Stimulated activated CD4-positive, alpha-beta T cell treated with anti-CD3 and anti-CD28 coated beads, Interleukin-1b, Interleukin-23, amount 100 ng/mL, for 1 hour (primary cell): ENCODE measurements at regions not wholly inside any gene's neighbourhood (a gene's known extent, or its start where the extent isn't known, plus 50 kb on each side); places are given as distances from the start of the nearest gene placed in this dataset.
"Not testable (repeated sequence)": the region's sequence is repeated elsewhere in the genome, so short reads cannot be mapped to it uniquely, and the experiment has no call there.

Source experiments
- DNase-seq, 2 donors: peaks; one replicate each; pipeline ENCODE4 v3.0.0-alpha.2; 2020; ENCODE audit warnings: low read depth in 2 of 2

DNA sequence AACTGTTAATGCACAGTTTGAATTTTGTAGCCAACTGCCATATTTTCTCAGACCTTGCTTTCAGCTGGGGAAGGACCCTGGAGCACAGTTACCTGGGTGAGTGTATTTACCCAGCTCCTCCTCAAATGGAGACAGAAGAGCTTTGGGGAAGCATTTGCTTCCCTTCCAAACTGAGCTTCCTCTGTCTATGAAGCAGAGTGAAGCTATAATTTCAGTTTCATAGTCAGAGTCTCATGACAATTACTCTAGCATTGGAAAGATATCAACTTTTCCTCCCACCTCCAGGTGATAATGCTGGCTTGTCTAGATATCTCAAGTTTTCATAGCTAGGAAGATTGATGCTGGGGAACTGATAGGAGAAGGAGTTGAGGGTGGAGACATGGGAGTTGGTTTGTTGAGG lies 406.4 kb upstream of the CLINT1 start:
- no peak for DNase-seq

DNA sequence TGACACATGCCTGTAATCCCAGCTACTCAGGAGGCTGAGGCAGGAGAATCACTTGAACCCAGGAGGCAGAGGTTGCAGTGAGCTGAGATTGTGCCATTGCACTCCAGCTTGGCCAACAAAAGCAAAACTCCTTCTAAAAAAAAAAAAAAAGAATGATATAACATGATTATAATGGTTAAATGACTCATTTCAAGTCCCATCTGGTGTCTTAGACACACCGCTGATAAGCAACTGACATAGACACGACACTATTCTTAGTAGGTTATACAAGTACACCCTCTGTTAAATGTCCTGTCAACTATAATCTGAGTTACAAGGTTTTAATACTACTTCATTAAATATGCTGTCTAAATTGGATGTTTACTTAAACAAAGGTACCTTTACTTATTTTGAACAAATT lies 405.3 kb upstream of the CLINT1 start:
- no peak for DNase-seq

DNA sequence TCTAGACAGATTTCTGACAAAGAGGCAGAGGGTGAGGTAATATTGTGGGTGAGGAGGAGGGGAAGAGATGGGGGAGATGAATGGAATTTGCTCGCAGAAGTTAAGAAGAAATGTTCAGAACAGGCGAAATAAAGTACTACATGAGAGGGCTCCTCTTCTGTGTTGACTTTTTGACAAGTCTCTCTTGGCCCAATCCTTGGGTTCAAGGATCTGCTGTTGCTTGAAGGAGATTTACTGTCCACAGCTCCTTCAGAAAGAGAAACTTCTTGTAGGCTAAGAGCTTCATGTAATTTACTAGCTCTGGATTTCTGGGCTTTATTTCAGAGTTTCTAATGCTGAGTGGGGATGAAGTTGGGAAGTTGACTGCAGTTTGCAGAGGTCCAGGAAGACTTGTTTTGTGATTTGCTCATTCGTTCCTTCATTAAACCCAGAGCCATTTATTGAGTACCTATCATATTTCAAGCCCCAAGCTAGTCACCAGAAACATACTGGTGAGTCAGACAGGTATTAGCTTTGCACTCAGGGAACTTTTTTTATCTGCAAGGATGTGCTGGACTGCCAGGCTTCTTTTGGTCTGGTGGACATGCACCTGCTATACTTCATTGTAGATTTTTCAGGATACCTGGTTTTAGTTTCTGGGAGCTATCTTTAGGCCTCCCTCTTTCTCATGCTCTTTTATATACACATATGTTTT lies 402.9 kb upstream of the CLINT1 start:
- no peak for DNase-seq

DNA sequence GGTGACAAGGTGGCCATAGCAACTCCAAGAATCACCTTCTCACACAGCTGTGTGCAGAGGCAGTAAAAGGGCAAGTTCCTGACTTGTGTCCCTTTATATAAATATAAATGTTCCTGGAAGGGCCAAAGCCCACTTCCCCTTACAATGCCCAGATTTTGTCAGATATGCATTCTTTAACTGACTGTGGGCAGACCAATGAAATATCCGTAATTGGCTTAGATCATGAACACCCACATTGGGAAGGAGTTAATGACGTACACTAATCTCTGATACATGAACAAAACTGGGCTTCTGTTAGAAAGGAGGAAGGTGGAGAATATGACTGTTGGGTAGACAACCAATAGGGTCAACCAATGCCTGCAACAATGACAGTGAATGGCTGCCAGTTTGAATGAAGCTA lies 397.2 kb upstream of the CLINT1 start:
- DNase-seq: no peak

DNA sequence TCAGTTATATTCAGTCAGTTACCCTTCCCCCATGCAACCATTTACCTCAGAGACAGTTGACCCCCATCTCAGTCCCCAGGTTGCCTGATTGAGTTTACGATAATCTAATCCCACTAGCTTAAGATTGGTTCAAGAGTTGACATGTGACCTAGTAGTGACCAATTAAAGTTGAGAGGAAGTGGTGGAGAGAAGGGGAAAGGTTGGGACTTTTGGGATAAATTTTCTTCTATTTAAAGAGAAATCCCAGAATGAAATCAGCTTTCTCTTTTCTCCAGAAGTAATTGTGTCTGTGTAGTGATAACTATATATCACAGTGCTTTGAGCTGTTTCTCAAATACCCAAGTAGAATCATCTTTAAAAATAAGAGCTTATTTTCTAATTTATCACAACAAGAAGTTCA lies 396.7 kb upstream of the CLINT1 start:
- DNase-seq: no peak

DNA sequence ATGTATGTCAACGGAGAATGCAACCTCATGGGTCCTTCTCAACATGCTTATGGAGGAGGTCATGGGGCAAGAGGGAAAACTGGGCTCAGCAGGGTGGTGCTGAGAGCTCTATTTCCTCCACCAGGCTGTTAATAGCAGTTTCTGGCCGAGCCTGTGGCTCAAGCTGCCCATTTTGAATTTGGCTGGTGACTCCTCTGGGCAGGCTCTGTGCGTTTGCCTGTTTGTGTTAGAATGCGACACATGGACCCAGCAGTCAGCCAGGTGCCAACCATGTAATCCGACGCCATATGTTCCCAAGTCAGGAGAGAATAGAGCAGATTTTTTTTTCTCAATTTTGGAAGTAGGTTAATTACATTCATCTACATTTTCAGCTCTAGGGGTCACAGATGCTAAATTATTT lies 387.7 kb upstream of the CLINT1 start:
- no peak for DNase-seq

DNA sequence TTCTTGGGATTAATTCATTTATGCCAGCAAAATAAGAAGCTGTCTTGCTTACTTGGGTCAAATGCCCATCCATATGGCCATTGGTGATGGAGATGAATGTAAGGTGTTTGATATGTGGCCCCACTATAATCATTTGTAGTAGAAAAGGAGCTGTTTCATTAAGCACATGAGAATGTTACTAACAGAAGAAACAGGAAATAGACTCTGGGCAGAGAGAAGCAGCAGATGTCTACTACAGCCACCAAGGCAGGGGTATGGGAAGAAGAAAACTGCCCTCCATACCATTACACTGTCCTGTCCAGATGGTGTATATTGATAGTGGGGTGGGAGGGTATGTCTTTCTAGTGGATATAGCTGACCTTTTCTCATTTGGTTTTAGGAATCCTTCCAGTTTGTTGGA lies 386.6 kb upstream of the CLINT1 start:
- no peak for DNase-seq

DNA sequence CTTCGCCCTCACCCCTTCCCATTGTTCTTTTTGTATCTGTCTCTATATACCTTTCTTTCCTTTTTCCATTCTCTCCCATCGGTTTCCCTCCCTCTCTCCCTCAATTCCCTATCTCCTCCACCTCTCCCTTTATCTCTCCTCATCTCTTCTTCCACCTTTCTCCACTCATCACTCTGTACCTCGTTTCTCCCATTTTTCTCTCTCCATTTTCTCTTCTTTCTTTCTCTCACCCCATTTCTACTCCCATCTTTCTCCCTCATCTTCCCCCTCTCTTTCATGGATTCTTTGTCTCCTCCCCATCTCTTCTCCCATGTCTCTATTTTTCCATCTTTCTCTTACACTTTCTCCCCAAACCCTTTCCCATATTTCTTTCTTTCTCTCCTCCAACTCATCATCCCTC lies 385.9 kb upstream of the CLINT1 start:
- no peak for DNase-seq

DNA sequence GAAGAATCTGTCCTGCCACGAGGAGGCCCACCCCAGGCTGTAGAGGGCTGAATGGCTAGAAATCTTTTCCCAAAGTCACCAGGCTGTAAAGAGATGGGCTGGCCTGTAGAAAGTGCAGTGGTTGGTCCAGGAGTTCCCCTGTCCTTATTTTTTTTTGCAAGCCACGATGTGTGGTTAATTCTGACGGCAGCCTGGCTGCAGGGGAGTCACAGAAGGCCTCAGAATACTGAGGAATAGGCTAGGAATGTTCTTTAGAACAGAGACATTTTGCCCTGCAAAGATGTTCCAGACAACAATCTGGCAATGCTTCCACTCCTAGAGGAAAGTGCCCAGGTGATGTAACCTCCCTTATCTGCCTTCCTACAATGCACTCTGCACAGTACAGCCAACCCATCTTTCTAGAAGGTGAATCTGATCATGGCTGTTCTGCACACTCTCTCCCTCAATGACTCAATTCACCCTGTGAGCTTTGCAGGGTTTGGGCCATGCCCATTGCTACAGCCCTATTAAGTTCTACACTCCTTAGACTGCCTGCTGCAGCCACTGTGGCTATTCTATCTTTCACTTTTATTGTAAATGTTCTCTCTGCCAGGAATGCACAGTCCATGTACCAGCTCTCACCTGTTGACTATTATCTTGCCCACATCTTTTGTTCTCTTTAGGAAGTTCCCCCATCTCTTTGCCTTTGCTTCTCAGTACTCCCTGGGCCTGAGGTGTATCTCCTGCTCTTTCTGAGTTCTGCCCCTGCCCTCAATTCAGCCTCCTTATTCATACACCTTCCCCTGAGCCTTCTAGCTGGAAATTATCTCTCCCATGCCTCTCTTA lies 377.8 kb upstream of the CLINT1 start:
- no peak for DNase-seq

DNA sequence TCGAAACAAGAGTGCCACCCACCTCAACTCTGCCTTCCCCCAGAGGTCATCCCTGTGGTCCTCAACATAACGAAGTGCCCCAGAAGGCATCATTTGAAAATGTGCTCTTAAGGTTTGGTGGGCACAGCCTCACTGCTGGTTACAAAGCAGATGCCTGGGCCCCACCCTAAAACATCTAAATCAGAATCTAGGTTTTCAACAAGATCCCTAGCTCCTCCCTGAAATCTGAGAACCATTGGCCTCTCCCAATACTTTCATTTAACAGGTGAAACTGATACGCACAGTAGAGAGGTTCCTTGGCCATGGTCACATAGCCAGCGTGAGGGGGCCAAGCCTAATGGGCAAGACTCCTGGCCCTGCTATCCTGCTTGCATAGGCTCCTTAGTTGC lies 376.2 kb upstream of the CLINT1 start:
- no peak for DNase-seq

DNA sequence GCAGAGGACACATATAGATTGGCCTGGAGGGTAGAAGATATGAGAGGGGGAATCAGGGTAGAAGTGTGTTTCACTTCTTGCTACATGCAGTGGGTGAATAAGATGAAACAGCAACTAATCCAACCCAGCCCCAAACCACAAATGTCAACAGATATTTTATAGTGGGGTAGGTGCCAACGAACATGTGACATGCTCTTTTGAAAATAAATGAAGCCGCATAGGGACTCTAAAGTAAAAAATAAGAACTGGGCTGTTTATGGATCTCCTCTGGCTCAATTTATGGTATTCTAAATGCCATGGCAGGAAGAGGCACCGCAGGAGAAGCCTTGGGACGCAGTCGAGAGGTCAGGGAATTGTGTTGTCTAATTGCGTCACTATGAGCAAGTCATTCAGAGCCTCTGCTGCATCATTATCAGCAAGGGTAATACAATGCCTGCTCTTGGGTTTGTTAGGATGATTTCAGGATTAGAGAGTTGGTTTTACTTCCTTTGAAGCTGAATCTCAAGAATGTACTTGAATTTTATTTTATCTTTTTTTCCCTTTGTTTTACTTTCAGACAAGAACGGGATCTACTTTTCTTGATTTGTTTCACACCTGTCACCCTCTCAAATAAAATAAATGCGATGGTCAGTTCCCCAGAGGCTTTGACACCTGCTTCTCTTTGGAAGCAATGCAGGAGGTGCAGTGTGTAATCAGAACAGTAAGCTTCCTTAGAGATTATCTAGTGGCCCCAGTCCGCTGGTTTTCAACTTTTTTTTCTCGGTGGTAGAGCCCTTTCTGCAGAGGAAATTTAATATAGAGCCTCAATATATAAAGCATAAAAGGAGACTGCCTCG lies 375.6 kb upstream of the CLINT1 start:
- no peak for DNase-seq

DNA sequence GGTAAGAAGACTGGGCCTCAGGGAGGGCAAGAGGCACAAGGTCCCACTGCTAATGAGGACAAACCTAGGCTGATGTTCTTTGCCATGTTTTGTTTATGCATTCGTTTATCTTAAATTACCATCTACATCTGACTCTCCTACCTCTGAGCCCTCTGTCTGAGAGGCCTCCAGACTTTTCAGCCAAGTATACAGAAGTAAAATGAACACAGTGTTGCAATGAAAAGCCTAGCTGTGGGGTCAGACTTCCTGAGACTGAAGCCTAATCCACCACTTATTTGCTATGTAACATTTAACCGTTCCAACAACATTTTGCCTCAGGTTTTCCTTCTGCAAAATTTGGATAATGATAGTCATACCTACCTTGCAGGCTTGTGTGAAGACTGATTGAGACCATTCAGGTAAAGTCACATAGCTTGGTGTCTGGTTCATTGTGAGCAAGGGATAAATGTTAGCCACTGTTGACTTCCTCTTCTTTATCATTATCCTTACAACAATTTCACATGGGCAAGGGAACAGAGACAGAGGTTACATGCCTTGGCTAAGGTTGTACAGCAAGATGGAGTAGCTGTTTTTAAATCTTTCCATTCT lies 374.9 kb upstream of the CLINT1 start:
- DNase-seq: no peak

DNA sequence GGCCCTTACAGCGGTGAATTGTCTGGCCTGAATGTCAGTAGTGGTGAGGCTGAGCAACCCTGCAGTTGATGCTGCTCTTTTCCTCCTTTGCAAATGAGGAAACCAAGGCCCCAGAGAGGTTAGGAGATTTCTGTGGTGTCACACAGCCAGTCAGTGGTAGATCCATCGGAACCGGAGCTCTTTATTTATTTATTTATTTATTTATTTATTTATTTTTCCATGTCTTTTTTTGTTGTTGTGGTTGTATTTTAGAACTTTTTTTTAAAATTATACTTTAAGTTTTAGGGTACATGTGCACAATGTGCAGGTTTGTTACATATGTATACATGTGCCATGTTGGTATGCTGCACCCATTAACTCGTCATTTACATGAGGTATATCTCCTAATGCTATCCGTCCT lies 368.4 kb upstream of the CLINT1 start:
- DNase-seq: not testable (repeated sequence)

DNA sequence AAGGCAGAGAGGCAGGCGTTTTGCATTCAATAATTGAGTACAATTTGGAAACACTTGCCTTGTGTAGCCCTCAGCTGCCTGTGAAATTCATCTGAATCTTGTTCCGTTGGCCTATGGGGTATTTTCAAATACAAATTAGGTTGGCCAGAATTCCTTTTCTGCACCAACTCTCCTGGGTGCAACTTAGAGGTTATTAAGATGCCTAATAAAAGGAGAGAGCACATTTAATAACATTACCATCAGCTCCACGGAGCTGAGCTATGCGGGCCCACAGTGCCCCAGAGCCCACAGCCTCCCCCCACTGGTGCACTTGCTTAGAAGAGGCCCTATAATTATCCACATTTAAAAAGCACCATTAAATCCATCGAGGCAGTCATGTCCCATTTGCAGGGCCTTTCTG lies 367.6 kb upstream of the CLINT1 start:
- no peak for DNase-seq

DNA sequence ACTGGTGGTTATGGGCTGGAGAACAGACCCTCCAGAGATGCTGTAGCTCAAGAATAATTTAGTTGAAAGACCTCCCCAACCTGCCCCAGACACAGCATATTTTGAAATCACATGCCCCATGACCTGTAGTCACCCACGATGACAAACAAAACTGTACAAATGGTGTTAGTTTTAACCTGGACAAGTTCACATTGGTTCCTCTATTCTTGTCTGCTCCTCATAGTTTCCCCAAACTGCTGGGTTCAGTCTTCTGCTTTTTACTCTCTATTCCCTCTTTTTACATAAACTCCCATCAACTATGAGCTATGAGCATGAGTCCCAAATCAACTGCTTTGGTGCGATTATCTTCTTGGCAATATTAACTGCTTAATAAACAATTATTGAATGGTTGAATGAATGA lies 365.3 kb upstream of the CLINT1 start:
- DNase-seq: no peak

DNA sequence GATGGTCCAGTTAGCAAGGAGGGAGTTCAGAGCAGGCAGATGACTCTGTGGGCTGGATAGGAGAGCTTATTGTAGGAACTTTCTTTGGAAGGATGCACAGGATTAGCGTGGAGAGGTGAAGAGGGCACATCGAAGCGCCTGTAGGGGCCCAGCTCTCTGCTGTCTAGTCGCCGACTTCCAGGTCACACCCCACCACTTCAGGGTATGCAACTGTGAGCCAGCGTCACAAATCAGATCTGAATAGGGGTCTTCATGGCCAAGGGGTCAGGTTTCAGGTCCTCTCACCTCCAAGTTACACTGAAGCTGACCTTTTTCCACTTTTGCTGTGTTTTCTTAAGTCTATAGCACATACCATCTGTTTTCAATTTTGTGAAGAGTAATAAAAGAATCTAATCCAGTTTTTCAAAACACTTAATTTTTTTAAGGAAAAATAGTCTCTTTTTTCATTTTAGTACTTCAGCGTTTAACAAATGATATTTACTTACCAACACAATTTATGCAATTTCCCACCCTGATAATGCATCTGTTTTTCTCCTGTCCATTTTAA lies 364.2 kb upstream of the CLINT1 start:
- DNase-seq: no peak

DNA sequence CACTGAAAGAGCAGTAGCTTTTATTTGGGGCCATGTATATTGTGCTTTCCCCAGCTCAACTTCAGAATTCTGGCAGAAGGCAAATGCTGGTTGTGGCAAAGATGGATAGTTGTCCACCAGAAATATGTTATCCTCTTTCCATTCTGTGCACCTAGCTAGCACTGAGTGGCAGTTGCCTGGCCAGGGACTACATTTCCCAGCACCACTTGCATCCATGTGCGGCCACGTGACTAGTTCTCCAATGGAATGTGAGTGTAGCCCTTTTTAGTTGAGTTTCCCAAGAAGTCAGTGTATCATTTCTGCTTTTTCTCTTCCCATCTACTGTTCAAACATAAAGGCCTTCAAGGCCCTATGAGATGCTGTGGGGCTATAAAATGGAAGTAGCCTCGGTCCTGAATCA lies 354.0 kb upstream of the CLINT1 start:
- no peak for DNase-seq

DNA sequence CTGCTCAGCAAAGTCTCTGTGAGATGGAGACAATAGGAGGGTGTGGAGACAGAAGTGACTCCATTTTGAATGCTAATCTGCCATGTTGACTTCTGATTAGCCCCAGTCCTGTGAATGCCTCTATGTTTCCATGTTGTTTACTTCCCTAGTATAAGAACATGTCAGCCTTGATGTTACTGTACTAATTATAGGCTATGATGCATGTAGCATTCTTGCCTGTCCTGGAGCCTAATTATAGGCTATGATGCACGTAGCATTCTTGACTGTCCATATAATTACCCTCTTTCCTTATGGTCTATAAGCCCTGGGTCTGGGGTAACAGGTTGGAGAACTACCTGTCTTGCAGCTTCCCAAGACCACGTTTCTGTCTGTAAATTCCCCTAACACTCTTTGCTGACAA lies 353.3 kb upstream of the CLINT1 start:
- DNase-seq: no peak

DNA sequence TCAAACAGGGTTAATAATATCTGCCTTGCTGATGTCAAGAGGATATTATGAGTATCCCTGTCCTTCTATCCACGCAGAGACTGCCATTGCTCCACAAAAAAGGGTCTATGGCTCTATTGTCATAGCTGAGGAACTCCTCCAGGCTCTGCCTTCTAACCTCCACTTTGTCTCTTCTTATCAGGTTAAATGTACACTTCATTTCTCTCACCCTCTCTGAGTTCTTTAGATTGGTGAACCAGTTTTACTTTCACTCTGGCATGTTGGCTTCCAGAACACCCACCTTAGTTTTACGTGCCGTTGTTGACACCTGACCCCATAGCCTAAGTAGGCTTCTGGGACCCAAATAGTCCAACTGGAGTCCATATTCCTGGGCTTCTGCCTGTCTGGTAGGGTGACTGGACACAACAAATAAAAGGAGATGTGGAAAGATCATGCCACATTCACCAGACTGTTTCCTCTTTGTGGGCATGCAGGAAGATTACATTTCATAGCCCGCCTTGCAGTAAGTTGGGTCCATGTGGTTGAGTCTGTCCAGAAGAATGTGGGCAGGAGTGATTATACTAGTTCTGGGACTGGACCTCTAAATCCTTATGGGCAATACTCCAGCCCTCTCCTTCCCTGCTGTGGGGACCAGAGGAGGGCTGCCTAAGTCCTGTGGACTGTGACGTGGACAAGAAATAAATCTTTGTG lies 350.4 kb upstream of the CLINT1 start:
- DNase-seq: no peak

DNA sequence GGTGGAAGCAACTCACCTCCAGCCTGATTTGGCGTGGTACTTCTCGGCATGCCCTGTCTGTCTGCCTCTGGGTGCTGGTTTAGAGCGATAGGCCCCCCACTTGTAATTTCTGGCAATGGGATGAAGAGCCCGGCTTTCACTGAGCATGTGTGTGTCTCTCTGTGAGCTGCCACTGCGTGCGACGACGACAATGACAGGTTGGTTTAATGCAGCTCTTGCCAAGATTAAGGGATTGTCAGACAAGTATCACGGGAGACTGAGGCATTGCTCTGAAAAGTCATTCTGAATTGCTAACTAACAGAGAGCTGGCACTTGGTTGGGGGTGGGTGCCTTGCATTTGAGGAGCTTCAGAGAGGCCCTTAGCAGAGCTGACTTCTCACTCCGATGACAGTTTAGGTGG lies 348.8 kb upstream of the CLINT1 start:
- no peak for DNase-seq

DNA sequence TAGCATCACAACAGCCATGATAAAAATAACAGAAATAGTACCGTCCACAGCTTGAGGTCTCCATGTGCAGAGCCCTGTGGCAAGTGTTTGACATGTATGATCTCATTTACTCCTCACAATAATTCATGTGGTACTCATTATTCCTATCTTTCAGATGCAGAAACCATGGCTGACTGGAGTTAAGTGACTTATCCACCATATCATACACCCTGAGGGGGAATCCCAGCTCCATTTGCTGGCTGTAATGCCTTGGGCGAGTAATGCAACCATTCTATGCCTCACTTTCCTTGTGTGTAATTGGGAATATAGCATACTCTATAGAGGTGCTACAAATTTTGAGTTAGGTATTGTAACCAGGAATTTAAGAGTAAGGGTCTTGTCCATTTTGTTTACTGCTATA lies 347.0 kb upstream of the CLINT1 start:
- DNase-seq: no peak
